Uterus (tissue), 2 donors: ENCODE measurements at regions not wholly inside any gene's neighbourhood (a gene's known extent, or its start where the extent isn't known, plus 50 kb on each side); places are given as distances from the start of the nearest gene placed in this dataset.

ENCODE experiments used
- CTCF ChIP-seq, 4 experiments: fragments of 200-600 bp in 2 of 4; fragments of 450-650 bp in 2 of 4; sonication (generic) in 2 of 4; IDR thresholded peaks; one replicate each; pipeline ENCODE4 v1.5.1; 2016 to 2019; ENCODE audit warnings: antibody characterized with exemption in 4 of 4, mild to moderate bottlenecking in 2 of 4, moderate library complexity in 1 of 4
- POLR2A ChIP-seq, 2 donors: fragments of 450-650 bp; IDR thresholded peaks; one replicate each; pipeline ENCODE4 v1.6.1; 2016; ENCODE audit warnings: antibody characterized with exemption in 2 of 2, mild to moderate bottlenecking in 1 of 2, moderate library complexity in 1 of 2

DNA sequence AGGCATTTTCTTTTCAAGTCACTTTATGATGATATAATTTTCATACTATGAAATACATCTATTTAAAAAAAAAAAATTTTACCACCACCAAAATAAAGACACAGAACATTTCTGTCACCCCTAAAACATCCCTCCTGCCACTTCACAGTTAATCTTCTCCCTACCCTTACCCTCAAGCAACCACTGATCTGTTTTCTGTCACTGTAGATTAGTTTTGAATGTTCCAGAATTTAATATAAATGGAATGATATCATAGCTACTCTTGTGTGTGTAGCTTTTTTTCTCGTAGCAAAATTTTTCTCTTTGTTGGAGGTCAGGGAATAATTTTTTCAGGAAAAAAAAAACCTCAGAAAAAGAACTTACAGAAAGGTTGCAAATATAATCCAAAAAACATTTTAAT is 152.7 kb downstream of the RHOU start:
- TF ChIP-seq CTCF (IDR thresholded peaks at IDR 0.05) = no peak
- TF ChIP-seq POLR2A (IDR thresholded peaks at IDR 0.05) = no peak
